ENCODE measurements at regions not wholly inside any gene's neighbourhood (a gene's known extent, or its start where the extent isn't known, plus 50 kb on each side); places are given as distances from the start of the nearest gene placed in this dataset.

GRCh38 chr9:108479989-108480652, 375.7 kb downstream of the ACTL7B start:
- TF ChIP-seq, protein P1, sequence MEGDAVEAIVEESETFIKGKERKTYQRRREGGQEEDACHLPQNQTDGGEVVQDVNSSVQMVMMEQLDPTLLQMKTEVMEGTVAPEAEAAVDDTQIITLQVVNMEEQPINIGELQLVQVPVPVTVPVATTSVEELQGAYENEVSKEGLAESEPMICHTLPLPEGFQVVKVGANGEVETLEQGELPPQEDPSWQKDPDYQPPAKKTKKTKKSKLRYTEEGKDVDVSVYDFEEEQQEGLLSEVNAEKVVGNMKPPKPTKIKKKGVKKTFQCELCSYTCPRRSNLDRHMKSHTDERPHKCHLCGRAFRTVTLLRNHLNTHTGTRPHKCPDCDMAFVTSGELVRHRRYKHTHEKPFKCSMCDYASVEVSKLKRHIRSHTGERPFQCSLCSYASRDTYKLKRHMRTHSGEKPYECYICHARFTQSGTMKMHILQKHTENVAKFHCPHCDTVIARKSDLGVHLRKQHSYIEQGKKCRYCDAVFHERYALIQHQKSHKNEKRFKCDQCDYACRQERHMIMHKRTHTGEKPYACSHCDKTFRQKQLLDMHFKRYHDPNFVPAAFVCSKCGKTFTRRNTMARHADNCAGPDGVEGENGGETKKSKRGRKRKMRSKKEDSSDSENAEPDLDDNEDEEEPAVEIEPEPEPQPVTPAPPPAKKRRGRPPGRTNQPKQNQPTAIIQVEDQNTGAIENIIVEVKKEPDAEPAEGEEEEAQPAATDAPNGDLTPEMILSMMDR (conservative IDR thresholded peaks at IDR 0.05; ENCODE audit: low read depth, low read length): no peak
- TF ChIP-seq POLR2A (IDR thresholded peaks at IDR 0.05; ENCODE audit: low read depth, low read length): no peak
